AG10803 (cell line): ENCODE measurements at regions not wholly inside any gene's neighbourhood (a gene's known extent, or its start where the extent isn't known, plus 50 kb on each side); places are given as distances from the start of the nearest gene placed in this dataset.
"Not testable (repeated sequence)": the region's sequence is repeated elsewhere in the genome, so short reads cannot be mapped to it uniquely, and the experiment has no call there.

ENCODE experiments used
- DNase-seq: peaks from one replicate; pipeline ENCODE4 v3.0.0; 2010; ENCODE audit warnings: low read depth
- H3K4me3 ChIP-seq: 2 replicates; pipeline ENCODE4 v1.5.1; 2011; ENCODE audit warnings: mild to moderate bottlenecking, low read length, control low read depth
- CTCF ChIP-seq: conservative IDR thresholded peaks from 2 replicates; pipeline ENCODE4 v1.5.1; 2011; ENCODE audit warnings: mild to moderate bottlenecking, low read length, control low read depth, inconsistent platforms

GRCh38 chr1:10914056-10914455 lies 98.4 kb upstream of the TARDBP start:
- no peak for DNase-seq
- no peak overlapping the region for H3K4me3 ChIP-seq
- TF ChIP-seq CTCF = no peak

GRCh38 chr1:10915594-10915993 lies 96.9 kb upstream of the TARDBP start:
- no peak for TF ChIP-seq CTCF
- H3K4me3 ChIP-seq = no peak overlapping the region
- DNase-seq = no peak

DNA sequence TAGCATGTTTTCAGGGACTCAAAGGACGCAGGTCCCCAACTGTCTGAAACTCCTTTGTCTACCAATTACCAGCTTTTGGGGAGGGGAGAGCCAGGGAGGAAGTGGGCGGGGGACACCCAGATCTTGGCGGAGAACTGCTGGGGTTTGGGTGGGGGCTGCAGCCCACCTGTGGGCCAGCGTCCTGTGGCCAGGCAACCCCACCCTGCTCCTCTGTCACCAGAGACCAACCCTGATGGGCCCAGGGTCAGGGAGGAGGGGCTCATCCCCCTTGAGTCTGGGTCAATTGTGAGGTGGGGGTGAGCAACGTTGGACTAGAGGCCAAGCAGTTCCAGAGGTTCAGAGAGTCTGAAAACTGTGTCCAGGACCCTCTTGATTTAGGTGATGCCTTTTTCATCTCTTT lies 96.1 kb upstream of the TARDBP start:
- no peak for DNase-seq

GRCh38 chr1:10916991-10917390 lies 95.5 kb upstream of the TARDBP start:
- TF ChIP-seq CTCF = no peak
- no peak for DNase-seq
- H3K4me3 ChIP-seq = no peak overlapping the region

More for the DNA sequence above, 96.1 kb upstream of the TARDBP start:
- no peak for TF ChIP-seq CTCF
- H3K4me3 ChIP-seq = no peak overlapping the region

- DNase-seq = no peak
- H3K4me3 ChIP-seq = no peak overlapping the region
- TF ChIP-seq CTCF = no peak
These were observed 94.7 kb upstream of the TARDBP start for GRCh38 chr1:10917513-10918454.

GRCh38 chr1:10918531-10918930 lies 93.9 kb upstream of the TARDBP start:
- TF ChIP-seq CTCF = no peak
- H3K4me3 ChIP-seq = no peak overlapping the region
- peak; percentile 68 for DNase-seq

DNA sequence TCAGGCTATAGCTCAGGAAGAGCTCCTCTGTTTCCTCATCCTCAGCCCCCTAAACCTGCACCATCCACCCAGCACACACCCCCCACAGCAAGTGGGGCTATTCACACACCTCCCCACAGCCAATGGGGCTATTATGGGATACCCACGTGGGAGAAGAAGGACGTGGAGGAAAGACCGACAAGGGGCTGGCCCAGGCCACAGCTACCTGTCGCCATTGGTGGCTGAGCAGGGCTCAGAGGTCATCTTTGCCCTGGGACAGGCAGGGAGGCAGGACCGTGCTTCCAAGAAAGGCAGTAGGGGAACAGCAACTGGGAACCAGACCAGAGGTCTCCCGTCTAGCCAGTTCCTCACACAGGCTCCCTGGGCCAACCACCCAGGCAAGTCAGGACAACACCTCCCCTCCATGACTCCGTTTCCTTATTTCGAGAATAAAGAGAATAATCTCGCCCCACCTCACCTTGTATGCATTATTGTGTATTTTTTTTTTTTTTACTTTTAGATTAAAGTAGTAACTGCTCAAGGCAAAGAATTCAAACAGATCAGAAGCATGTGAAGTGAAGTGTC lies 92.3 kb upstream of the TARDBP start:
- no peak for DNase-seq
- H3K4me3 ChIP-seq = no peak overlapping the region
- TF ChIP-seq CTCF = no peak

DNA sequence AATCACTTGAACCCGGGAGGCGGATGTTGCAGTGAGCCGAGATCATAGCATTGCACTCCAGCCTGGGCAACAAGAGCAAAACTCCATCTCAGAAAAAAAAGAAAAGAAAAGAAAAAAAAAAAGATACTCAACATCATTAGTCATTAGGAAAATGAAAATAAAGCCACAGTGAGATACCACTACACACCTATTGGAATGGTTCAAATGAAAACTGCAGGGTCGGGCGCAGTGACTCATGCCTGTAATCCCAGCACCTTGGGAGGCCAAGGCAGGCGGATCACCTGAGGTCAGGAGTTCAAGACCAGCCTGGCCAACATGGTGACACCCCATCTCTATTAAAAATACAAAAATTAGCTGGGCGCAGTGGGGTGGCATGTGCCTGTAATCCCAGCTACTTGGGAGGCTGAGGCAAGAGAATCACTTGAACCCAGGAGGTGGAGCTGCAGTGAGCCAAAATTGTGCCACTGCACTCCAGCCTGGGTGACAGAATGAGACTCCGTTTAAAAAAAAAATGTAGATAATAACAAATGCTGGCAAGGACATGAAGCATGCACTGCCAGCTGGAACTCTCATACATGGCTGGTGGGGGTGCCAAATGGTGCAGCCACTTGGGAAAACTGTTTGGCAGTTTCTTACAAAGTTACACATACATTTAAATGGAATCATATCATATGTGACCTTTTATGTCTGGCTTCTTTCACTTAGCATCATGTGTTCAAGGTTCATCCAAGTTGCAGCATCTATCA lies 90.0 kb upstream of the TARDBP start:
- DNase-seq, H3K4me3 ChIP-seq: not testable (repeated sequence)
